ENCODE measurements at regions not wholly inside any gene's neighbourhood (a gene's known extent, or its start where the extent isn't known, plus 50 kb on each side); places are given as distances from the start of the nearest gene placed in this dataset.
"Not testable (repeated sequence)": the region's sequence is repeated elsewhere in the genome, so short reads cannot be mapped to it uniquely, and the experiment has no call there.

GRCh38 chr14:46404865-46405811 lies 246.4 kb downstream of the RPL10L start:
- no peaks in the 10 kb centered on the region for H3K9me3 ChIP-seq
- intact Hi-C loops (cut with DNase I), result no loop called here
- H3K27ac ChIP-seq, result no peak overlapping the region
- no peak for ATAC-seq
- 48 to 56% methylated on average over 2 of the region's 2 CpGs for WGBS, 2 donors
- no peaks in the 10 kb centered on the region for H3K27me3 ChIP-seq
- no peak overlapping the region for H3K4me3 ChIP-seq
- DNase-seq, result no peak
- no peak for TF ChIP-seq CTCF (IDR thresholded peaks at IDR 0.05)
- no peaks in the 10 kb centered on the region for H3K4me1 ChIP-seq
- H3K36me3 ChIP-seq, result no peaks in the 10 kb centered on the region

- intact Hi-C loops (cut with DNase I); ATAC-seq; H3K36me3 ChIP-seq: not testable (repeated sequence)
These were observed 249.4 kb downstream of the RPL10L start for GRCh38 chr14:46402001-46402690.

GRCh38 chr14:46401066-46401465 lies 250.5 kb downstream of the RPL10L start:
- H3K27me3 ChIP-seq, result no peaks in the 10 kb centered on the region
- 82% methylated on average over 2 of the region's 2 CpGs for WGBS, 2 donors
- no peak overlapping the region for H3K4me3 ChIP-seq
- intact Hi-C loops (cut with DNase I), result no loop called here
- ATAC-seq (no peak), DNase-seq (no peak)
- no peak for TF ChIP-seq CTCF (IDR thresholded peaks at IDR 0.05)
- peaks cover 0 to 3% (median 0%) of the 10 kb centered on the region in 11 donors for H3K9me3 ChIP-seq
- no peaks in the 10 kb centered on the region for H3K4me1 ChIP-seq
- no peak overlapping the region for H3K27ac ChIP-seq
- no peaks in the 10 kb centered on the region for H3K36me3 ChIP-seq

More at GRCh38 chr14:46402001-46402690, 249.4 kb downstream of the RPL10L start:
- not testable (repeated sequence) for H3K4me1 ChIP-seq, H3K9me3 ChIP-seq, H3K27me3 ChIP-seq, DNase-seq, H3K4me3 ChIP-seq, H3K27ac ChIP-seq
- 92% methylated on average over 18 of the region's 18 CpGs for WGBS, 2 donors

GRCh38 chr14:46399049-46399448 lies 252.5 kb downstream of the RPL10L start:
- no peak for ATAC-seq
- intact Hi-C loops (cut with DNase I), result no loop called here
- DNase-seq, result no peak
- TF ChIP-seq CTCF (IDR thresholded peaks at IDR 0.05), result no peak
- Histone ChIP-seq H3K27me3 (no peaks in the 10 kb centered on the region), H3K36me3 (no peaks in the 10 kb centered on the region), H3K9me3 (peaks cover 0 to 15% (median 0%) of the 10 kb centered on the region in 11 donors), H3K4me1 (no peaks in the 10 kb centered on the region), H3K4me3 (no peak overlapping the region), H3K27ac (no peak overlapping the region)
- WGBS, 2 donors, result 73% methylated on average over 5 of the region's 5 CpGs
